Small intestine (tissue), 7 donors: ENCODE measurements at regions not wholly inside any gene's neighbourhood (a gene's known extent, or its start where the extent isn't known, plus 50 kb on each side); places are given as distances from the start of the nearest gene placed in this dataset.

Source experiments
- DNase-seq, 2 donors: peaks; one replicate each; pipeline versions ENCODE4 v3.0.0 to v3.0.0-alpha.2; 2013
- FAIRE-seq: peaks from 2 replicates; lab custom pipeline; 2012; peaks lifted over from hg19 to GRCh38; lab: Jason Lieb, UNC
- H3K27ac ChIP-seq, 3 donors: one replicate each; pipeline ENCODE4 v1.5.1; 2013; ENCODE audit warnings: low read length in 2 of 3, mild to moderate bottlenecking in 2 of 3, control low read depth in 1 of 3, inconsistent platforms in 1 of 3, low read depth in 1 of 3, moderate library complexity in 1 of 3
- H3K27me3 ChIP-seq, 3 donors: one replicate each; pipeline ENCODE4 v1.6.1; 2013; ENCODE audit warnings: low read length in 3 of 3, inconsistent platforms in 1 of 3; ENCODE audit not compliant: control insufficient read depth in 3 of 3, insufficient read depth in 3 of 3
- H3K36me3 ChIP-seq, 3 donors: one replicate each; pipeline ENCODE4 v1.6.1; 2013; ENCODE audit warnings: low read length in 3 of 3, inconsistent platforms in 1 of 3, low read depth in 1 of 3, mild to moderate bottlenecking in 1 of 3, moderate library complexity in 1 of 3; ENCODE audit not compliant: control insufficient read depth in 3 of 3, insufficient read depth in 2 of 3
- H3K4me1 ChIP-seq, 3 donors: one replicate each; pipeline ENCODE4 v1.6.1; 2013; ENCODE audit warnings: low read length in 2 of 3, inconsistent platforms in 1 of 3, low read depth in 1 of 3, mild to moderate bottlenecking in 1 of 3, moderate library complexity in 1 of 3; ENCODE audit not compliant: control insufficient read depth in 3 of 3, insufficient read depth in 2 of 3
- H3K4me3 ChIP-seq, 3 donors: one replicate each; pipeline ENCODE4 v1.5.1; 2013; ENCODE audit warnings: low read length in 3 of 3, control low read depth in 1 of 3, inconsistent platforms in 1 of 3, low read depth in 1 of 3, mild to moderate bottlenecking in 1 of 3, moderate library complexity in 1 of 3
- H3K9me3 ChIP-seq, 2 donors: one replicate each; pipeline ENCODE4 v1.6.1; 2013; ENCODE audit warnings: low read depth in 1 of 2, low read length in 1 of 2; ENCODE audit not compliant: control insufficient read depth in 2 of 2, insufficient read depth in 1 of 2
- WGBS, 3 donors: extraction: QIAGEN DNeasy Blood & Tissue Kit; methylation state at CpG; one replicate each; pipeline ENCODE4 v1.1.7; 2013; 5-methylcytosine and 5-hydroxymethylcytosine counted together
- donor health status: healthy with polysubstance abuse.
- donor health status: control.
- donor health status: control.
- donor health status: Bipolar disorder and iron deficiency.
- donor health status: healthy.

DNA sequence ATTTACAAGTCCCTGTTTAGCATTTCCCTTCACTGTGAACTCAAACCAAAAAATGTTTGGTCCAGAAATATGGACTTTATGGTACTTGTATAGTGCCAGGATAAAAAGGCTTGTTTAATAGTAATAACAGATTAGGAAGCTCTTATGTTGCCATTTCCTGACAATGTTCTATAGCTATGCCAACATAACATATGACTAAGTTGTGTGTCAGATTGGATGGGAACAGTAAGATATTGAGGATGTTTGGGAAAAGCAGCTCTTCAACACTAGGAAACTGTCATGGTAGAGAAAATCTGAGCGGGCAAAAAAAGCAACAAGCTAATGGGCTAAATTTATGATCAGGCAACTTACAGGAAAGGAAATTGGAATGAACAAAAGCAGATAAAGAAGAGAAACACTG, 287.1 kb upstream of the ADGRL4 start:
- H3K27me3 ChIP-seq, result no peaks in the 10 kb centered on the region
- H3K27ac ChIP-seq, result no peak overlapping the region
- no peaks in the 10 kb centered on the region for H3K4me1 ChIP-seq
- FAIRE-seq (no peak), DNase-seq (no peak)
- no peaks in the 10 kb centered on the region for H3K36me3 ChIP-seq
- H3K9me3 ChIP-seq, result no peaks in the 10 kb centered on the region
- WGBS, 3 donors, result 85 to 97% (median 88%) methylated on average over 1 of the region's 1 CpG
- no peak overlapping the region for H3K4me3 ChIP-seq

DNA sequence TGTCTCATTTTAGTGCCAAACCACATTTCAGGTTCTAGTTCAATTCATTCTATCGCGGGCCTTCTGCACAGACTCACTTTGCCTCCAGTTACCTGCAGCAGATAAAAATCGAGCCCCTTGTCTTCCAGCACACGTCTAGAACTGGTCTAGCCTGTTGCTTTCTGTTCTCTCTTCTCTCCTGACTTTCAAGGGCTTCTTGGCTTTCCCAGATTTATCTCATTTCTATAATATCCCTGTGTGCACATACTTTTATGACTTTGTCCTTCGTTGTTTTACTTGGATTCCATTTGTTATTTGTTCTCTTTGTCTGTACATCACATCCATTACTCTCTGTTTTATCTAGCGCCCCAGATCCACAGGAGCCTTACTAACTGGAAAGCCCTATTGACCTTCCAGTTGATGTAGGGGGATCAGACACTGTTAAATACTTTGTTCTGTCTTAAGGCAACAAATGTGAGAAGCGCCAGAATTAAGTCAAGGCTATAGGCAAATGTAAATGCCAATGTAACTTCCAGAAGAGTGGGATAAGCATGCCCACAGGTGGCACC, 284.5 kb upstream of the ADGRL4 start:
- Histone ChIP-seq H3K4me1 (no peaks in the 10 kb centered on the region), H3K9me3 (no peaks in the 10 kb centered on the region), H3K27ac (no peak overlapping the region), H3K27me3 (no peaks in the 10 kb centered on the region), H3K4me3 (no peak overlapping the region), H3K36me3 (no peaks in the 10 kb centered on the region)
- WGBS, 3 donors, result 70 to 86% (median 74%) methylated on average over 7 of the region's 7 CpGs
- DNase-seq (no peak), FAIRE-seq (no peak)

DNA sequence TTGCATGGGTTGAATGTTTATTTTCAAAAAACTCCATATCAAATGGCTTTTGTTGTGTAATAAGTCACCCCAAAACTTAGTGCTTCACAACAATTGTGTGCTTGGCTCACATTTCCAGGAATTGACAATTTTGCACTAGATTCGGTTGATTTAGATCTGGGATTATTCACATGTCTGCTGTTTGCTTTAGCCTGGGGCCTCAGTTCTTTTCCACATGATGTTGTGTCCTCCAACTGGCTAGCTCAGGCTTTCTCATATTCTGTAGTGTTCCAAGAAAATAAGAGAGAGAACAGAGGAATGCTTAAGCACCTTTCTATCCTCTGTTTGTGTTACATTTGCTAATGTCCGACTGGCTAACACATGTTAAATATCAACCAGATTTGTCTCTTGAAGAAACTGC, 281.5 kb upstream of the ADGRL4 start:
- WGBS, 3 donors, result 73 to 82% (median 76%) methylated on average over 2 of the region's 2 CpGs
- DNase-seq, result no peak
- H3K36me3 ChIP-seq, result no peaks in the 10 kb centered on the region
- no peak overlapping the region for H3K27ac ChIP-seq
- no peak for FAIRE-seq
- H3K4me1 ChIP-seq, result no peaks in the 10 kb centered on the region
- no peak overlapping the region for H3K4me3 ChIP-seq
- no peaks in the 10 kb centered on the region for H3K27me3 ChIP-seq
- H3K9me3 ChIP-seq, result no peaks in the 10 kb centered on the region

DNA sequence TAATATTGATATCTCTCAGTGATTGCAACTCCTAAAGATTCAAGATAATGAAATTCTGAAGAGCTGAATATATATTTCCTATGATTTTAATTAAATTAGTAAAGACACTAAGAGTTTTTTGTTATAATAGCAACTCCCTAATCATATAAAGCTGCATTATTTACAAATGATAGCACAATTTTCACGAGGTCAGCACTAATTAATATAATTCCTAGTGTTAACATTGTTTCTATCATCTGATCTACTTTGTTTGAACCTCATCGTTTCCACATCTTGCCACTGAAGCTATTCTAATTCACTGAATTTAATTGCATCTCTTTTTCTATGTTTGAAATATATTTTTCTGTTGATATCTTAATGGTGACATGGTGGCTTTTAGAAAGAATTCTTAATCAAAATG, 279.1 kb upstream of the ADGRL4 start:
- WGBS, 3 donors, result 41 to 60% (median 44%) methylated on average over 2 of the region's 2 CpGs
- Histone ChIP-seq H3K36me3 (no peaks in the 10 kb centered on the region), H3K4me1 (no peaks in the 10 kb centered on the region), H3K9me3 (no peaks in the 10 kb centered on the region), H3K27ac (no peak overlapping the region), H3K4me3 (no peak overlapping the region), H3K27me3 (no peaks in the 10 kb centered on the region)
- DNase-seq (no peak), FAIRE-seq (no peak)

DNA sequence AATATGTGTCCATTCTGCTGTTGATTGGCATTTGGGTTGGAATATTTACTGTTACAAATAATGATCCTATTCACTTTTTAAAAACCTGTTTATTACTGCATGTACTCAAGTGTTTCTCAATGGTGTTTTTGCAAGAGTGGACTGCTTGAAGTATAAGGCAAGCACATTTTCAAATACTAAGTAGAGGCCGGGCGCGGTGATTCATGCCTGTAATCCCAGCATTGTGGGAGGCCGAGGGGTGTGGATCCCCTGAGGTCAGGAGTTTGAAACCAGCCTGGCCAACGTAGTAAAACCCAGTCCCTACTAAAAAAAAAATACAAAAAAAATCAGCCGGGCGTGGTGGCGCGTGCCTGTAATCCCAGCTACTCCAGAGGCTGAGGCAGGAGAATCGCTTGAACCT, 276.9 kb upstream of the ADGRL4 start:
- Histone ChIP-seq H3K27me3 (no peaks in the 10 kb centered on the region), H3K36me3 (no peaks in the 10 kb centered on the region), H3K4me1 (no peaks in the 10 kb centered on the region), H3K9me3 (no peaks in the 10 kb centered on the region), H3K27ac (no peak overlapping the region), H3K4me3 (no peak overlapping the region)
- WGBS, 3 donors, result 82 to 90% (median 87%) methylated on average over 10 of the region's 10 CpGs
- no peak for DNase-seq
- FAIRE-seq, result no peak

DNA sequence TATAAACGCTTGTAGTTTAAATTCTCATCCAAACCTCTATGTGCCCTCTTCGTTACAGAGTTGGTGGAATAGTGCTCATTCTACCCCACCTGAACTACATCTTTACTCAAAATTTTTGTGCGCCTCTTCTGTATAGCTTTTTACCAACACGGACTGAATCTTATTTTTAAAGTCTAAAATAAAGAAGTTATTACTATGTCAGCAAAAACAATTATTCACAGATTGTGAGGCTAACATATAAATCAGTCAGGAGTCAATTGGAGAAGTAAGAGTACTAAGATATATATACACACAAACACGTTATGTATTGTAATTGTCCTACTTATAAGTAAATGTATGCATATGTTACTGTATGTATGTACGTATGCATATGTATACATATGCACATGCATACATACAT, 274.9 kb upstream of the ADGRL4 start:
- H3K27me3 ChIP-seq, result no peaks in the 10 kb centered on the region
- 72 to 90% (median 83%) methylated on average over 6 of the region's 6 CpGs for WGBS, 3 donors
- H3K36me3 ChIP-seq, result no peaks in the 10 kb centered on the region
- no peak overlapping the region for H3K27ac ChIP-seq
- no peaks in the 10 kb centered on the region for H3K4me1 ChIP-seq
- no peak overlapping the region for H3K4me3 ChIP-seq
- no peak for FAIRE-seq
- DNase-seq, result no peak
- no peaks in the 10 kb centered on the region for H3K9me3 ChIP-seq

DNA sequence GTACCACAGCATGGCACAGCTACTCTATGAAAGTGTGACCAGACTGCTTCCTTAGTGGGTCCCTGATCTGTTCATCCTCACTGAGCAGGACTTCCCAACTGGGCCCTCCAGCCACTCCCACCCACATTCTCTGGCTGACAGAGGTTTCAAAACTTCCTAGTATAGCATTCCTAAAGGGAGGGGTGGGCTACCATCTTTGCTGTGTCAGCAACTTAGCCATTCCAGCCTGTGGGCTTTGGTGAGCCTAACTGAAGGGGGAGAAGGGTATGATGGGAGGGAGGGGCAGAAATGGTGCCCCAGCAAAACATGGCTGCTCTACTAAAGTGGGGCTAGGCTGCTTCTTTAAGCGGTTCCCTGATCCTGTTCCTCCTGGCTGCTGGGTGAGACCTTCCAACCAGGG, 265.2 kb upstream of the ADGRL4 start:
- Histone ChIP-seq H3K4me1 (no peaks in the 10 kb centered on the region), H3K27me3 (no peaks in the 10 kb centered on the region), H3K4me3 (no peak overlapping the region), H3K27ac (no peak overlapping the region), H3K9me3 (peaks cover 0 to 7% of the 10 kb centered on the region in 2 donors), H3K36me3 (no peaks in the 10 kb centered on the region)
- 78 to 100% (median 100%) methylated on average over 1 of the region's 1 CpG for WGBS, 3 donors
- DNase-seq, result no peak
- no peak for FAIRE-seq

DNA sequence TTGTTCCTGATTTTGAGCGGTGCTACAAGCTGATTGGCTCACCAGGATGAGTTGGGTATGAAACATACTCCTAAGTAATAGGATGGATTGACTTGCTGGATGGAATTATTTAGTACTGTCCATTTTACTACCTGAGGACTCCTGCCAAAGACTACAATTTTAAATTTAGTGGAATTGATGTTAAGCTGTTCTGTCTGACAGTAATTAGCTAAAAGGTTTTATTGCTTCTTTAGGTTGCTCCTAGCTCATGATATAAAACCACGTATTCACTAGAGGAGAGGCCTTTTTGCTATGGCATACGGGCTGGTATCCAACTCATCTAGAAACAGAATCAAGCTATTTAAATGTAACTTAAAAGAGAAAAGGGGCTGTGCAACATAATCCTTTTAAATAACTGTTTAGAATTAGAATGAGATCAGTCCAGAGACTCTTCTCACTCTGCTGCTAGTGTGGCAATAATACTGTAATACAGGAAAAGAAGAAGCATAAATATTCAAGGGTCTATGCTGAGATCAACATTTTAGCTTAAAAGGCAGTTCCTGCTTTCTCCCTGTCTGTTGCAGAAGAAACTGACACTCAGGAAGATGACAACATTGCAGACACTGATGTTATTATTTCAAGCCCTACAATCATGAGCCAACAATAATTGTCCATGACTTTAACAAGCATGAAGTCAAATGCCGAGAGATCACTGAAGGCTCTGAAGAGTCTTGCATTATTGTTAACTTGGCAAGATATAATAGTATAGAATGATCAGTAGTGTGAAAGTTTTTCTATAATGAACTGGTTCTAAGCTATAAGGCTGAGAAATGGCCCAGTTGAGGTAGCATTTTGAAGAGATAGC, 258.7 kb upstream of the ADGRL4 start:
- WGBS, 3 donors, result 84 to 90% (median 87%) methylated on average over 4 of the region's 4 CpGs
- FAIRE-seq (no peak), DNase-seq (no peak)
- Histone ChIP-seq H3K9me3 (no peaks in the 10 kb centered on the region), H3K4me1 (no peaks in the 10 kb centered on the region), H3K27me3 (no peaks in the 10 kb centered on the region), H3K27ac (no peak overlapping the region), H3K4me3 (no peak overlapping the region), H3K36me3 (no peaks in the 10 kb centered on the region)
